WTC11 (cell line): ENCODE measurements at regions not wholly inside any gene's neighbourhood (a gene's known extent, or its start where the extent isn't known, plus 50 kb on each side); places are given as distances from the start of the nearest gene placed in this dataset.

Experiments used
- ATAC-seq: fragments of 200-7000 bp; cut with Tn5 transposase; 2 replicates; pipeline ENCODE4 v1.10.0; 2021; ENCODE audit warnings: mild to moderate bottlenecking, moderate library complexity
- CTCF ChIA-PET: fragments of 300-600 bp; sonication (Branson Sonifier 250); formaldehyde crosslinking; loops from one replicate; lab custom pipeline; 2021; ENCODE audit warnings: antibody characterized with exemption; lab: Charles Lee
- POLR2A ChIA-PET: fragments of 350-600 bp; sonication (Branson Sonifier 250); formaldehyde crosslinking; loops from one replicate; lab custom pipeline; 2021; ENCODE audit warnings: antibody characterized with exemption; lab: Charles Lee
- DNase-seq: peaks from one replicate; pipeline ENCODE4 v3.0.0; 2021; ENCODE audit warnings: low spot score
- H3K27ac Mint-ChIP-seq: 2 replicates; pipeline ENCODE4 v1.8.0; 2021; ENCODE audit warnings: mixed read lengths
- H3K27me3 Mint-ChIP-seq: 2 replicates; pipeline ENCODE4 v1.8.0; 2021; ENCODE audit warnings: low read depth, mild to moderate bottlenecking, moderate library complexity, mixed read lengths
- H3K36me3 Mint-ChIP-seq: 2 replicates; pipeline ENCODE4 v1.8.0; 2021; ENCODE audit warnings: mixed read lengths
- H3K4me1 Mint-ChIP-seq: 2 replicates; pipeline ENCODE4 v1.8.0; 2022; ENCODE audit warnings: mixed read lengths
- H3K4me3 Mint-ChIP-seq: 2 replicates; pipeline ENCODE4 v1.8.0; 2021; ENCODE audit warnings: mild to moderate bottlenecking, moderate library complexity, mixed read lengths
- H3K9me3 Mint-ChIP-seq: 2 replicates; pipeline ENCODE4 v1.8.0; 2021; ENCODE audit warnings: mixed read lengths
- ARID4B ChIP-seq: sonication (generic); formaldehyde crosslinking; IDR thresholded peaks from 2 replicates; pipeline ENCODE4 v1.8.0; 2023; ENCODE audit warnings: missing genetic modification reagents, mild to moderate bottlenecking, borderline replicate concordance
- E2F5 ChIP-seq: sonication (generic); formaldehyde crosslinking; IDR thresholded peaks from 2 replicates; pipeline ENCODE4 v1.8.1; 2022; ENCODE audit warnings: mild to moderate bottlenecking, moderate library complexity, missing genetic modification reagents
- FOXJ3 ChIP-seq: sonication (generic); formaldehyde crosslinking; IDR thresholded peaks from 2 replicates; pipeline ENCODE4 v1.9.0; 2021; ENCODE audit warnings: missing genetic modification reagents, mild to moderate bottlenecking, borderline replicate concordance
- FOXP1 ChIP-seq: sonication (generic); formaldehyde crosslinking; IDR thresholded peaks from 2 replicates; pipeline ENCODE4 v1.8.0; 2022; ENCODE audit warnings: missing genetic modification reagents, mild to moderate bottlenecking, moderate library complexity, borderline replicate concordance
- FOXP4 ChIP-seq: sonication (generic); formaldehyde crosslinking; IDR thresholded peaks from 2 replicates; pipeline ENCODE4 v1.8.0; 2022; ENCODE audit warnings: mild to moderate bottlenecking, missing genetic modification reagents
- GRHL2 ChIP-seq: fragments of 250-450 bp; sonication (Bioruptor Pico); IDR thresholded peaks from 2 replicates; pipeline ENCODE4 v1.8.0; 2022; ENCODE audit warnings: mild to moderate bottlenecking, moderate library complexity; ENCODE audit not compliant: insufficient replicate concordance, severe bottlenecking
- GTF2I ChIP-seq: fragments of 250-450 bp; sonication (Bioruptor Pico); conservative IDR thresholded peaks from 2 replicates; pipeline ENCODE4 v1.4.0; 2021; ENCODE audit warnings: mild to moderate bottlenecking
- HMGA2 ChIP-seq: fragments of 250-450 bp; sonication (Bioruptor Pico); IDR thresholded peaks from 2 replicates; pipeline ENCODE4 v1.4.0; 2021; ENCODE audit warnings: mild to moderate bottlenecking, moderate library complexity
- IRF1 ChIP-seq: sonication (generic); formaldehyde crosslinking; IDR thresholded peaks from 2 replicates; pipeline ENCODE4 v1.8.0; 2023; ENCODE audit warnings: missing genetic modification reagents
- IRF2 ChIP-seq: sonication (generic); formaldehyde crosslinking; IDR thresholded peaks from 2 replicates; pipeline ENCODE4 v1.8.0; 2022; ENCODE audit warnings: low read depth, missing genetic modification reagents, borderline replicate concordance
- JAZF1 ChIP-seq: fragments of 250-450 bp; sonication (Bioruptor Pico); IDR thresholded peaks from 2 replicates; pipeline ENCODE4 v1.9.0; 2021; ENCODE audit warnings: moderate library complexity, mild to moderate bottlenecking, inconsistent platforms
- KAT7 ChIP-seq: sonication (generic); formaldehyde crosslinking; IDR thresholded peaks from 2 replicates; pipeline ENCODE4 v1.8.1; 2023; ENCODE audit warnings: missing genetic modification reagents, mild to moderate bottlenecking, borderline replicate concordance
- NFE2L1 ChIP-seq: sonication (generic); formaldehyde crosslinking; IDR thresholded peaks from 2 replicates; pipeline ENCODE4 v1.8.1; 2023; ENCODE audit warnings: missing genetic modification reagents
- NFYB ChIP-seq: sonication (generic); formaldehyde crosslinking; conservative IDR thresholded peaks from 2 replicates; pipeline ENCODE4 v1.8.0; 2022; ENCODE audit warnings: low read depth, missing genetic modification reagents
- NR1H2 ChIP-seq: sonication (generic); formaldehyde crosslinking; IDR thresholded peaks from 2 replicates; pipeline ENCODE4 v1.9.0; 2021; ENCODE audit warnings: mild to moderate bottlenecking, moderate library complexity, missing genetic modification reagents
- OVOL2 ChIP-seq: fragments of 250-450 bp; sonication (Bioruptor Pico); IDR thresholded peaks from 2 replicates; pipeline ENCODE4 v1.9.0; 2021; ENCODE audit warnings: mild to moderate bottlenecking, borderline replicate concordance
- RORB ChIP-seq: fragments of 250-450 bp; sonication (Bioruptor Pico); IDR thresholded peaks from 2 replicates; pipeline ENCODE4 v1.9.0; 2021; ENCODE audit warnings: mild to moderate bottlenecking
- SMAD3 ChIP-seq: sonication (generic); formaldehyde crosslinking; IDR thresholded peaks from 2 replicates; pipeline ENCODE4 v1.8.0; 2022; ENCODE audit warnings: missing genetic modification reagents, mild to moderate bottlenecking, borderline replicate concordance
- SOX15 ChIP-seq: fragments of 250-450 bp; sonication (Bioruptor Pico); IDR thresholded peaks from 2 replicates; pipeline ENCODE4 v1.9.0; 2021; ENCODE audit warnings: mild to moderate bottlenecking
- ZNF263 ChIP-seq: sonication (generic); formaldehyde crosslinking; IDR thresholded peaks from 2 replicates; pipeline ENCODE4 v1.8.1; 2022; ENCODE audit warnings: low read depth, mild to moderate bottlenecking, moderate library complexity, missing genetic modification reagents
- ZNF317 ChIP-seq: sonication (generic); formaldehyde crosslinking; IDR thresholded peaks from 2 replicates; pipeline ENCODE4 v1.8.1; 2023; ENCODE audit warnings: low read depth, mild to moderate bottlenecking, moderate library complexity, missing genetic modification reagents, borderline replicate concordance
- ZNF423 ChIP-seq: fragments of 250-450 bp; sonication (Bioruptor Pico); IDR thresholded peaks from 2 replicates; pipeline ENCODE4 v2.1.2; 2022; ENCODE audit warnings: mild to moderate bottlenecking, moderate library complexity
- ZNF532 ChIP-seq: fragments of 250-450 bp; sonication (Bioruptor Pico); IDR thresholded peaks from 2 replicates; pipeline ENCODE4 v1.9.0; 2021; ENCODE audit warnings: mild to moderate bottlenecking, borderline replicate concordance

- Mint-ChIP-seq H3K9me3 (peaks cover 14% of the 10 kb centered on the region), H3K4me3 (no peak overlapping the region), H3K36me3 (peaks cover 7% of the 10 kb centered on the region), H3K27ac (no peak overlapping the region), H3K27me3 (no peaks in the 10 kb centered on the region), H3K4me1 (peaks cover 13% of the 10 kb centered on the region)
- ATAC-seq (no peak), DNase-seq (no peak)
- CTCF ChIA-PET, result interaction anchor here (0.5 to 1.5 kb wide), 4 partner anchors 18 to 357 kb away, joined by 3 to 5 read pairs (median 4); no protein-coding TSS in a partner anchor
- POLR2A ChIA-PET, result no interaction called here
- TF ChIP-seq GTF2I (CRISPR knock-in tag) (no peak), ZNF423 (no peak), KAT7 (CRISPR knock-in tag) (no peak), NR1H2 (CRISPR knock-in tag) (no peak), HMGA2 (CRISPR knock-in tag) (no peak), ZNF263 (no peak), ZNF317 (CRISPR knock-in tag) (no peak)
Measured at GRCh38 chr9:7591501-7591900, 208.1 kb downstream of the DMAC1 start.

GRCh38 chr9:7580568-7580967 is 219.0 kb downstream of the DMAC1 start:
- no peak for DNase-seq
- no peaks in the 10 kb centered on the region for H3K27me3 Mint-ChIP-seq
- peaks cover 10% of the 10 kb centered on the region for H3K4me1 Mint-ChIP-seq
- H3K36me3 Mint-ChIP-seq, result peaks cover 6% of the 10 kb centered on the region; the same call in 1 of the 2 replicates
- TF ChIP-seq OVOL2 (CRISPR knock-in tag), result no peak
- no peak for TF ChIP-seq IRF2
- no peak for TF ChIP-seq NFE2L1 (CRISPR knock-in tag)
- TF ChIP-seq SMAD3 (CRISPR knock-in tag), result no peak
- no peak for TF ChIP-seq FOXP4
- TF ChIP-seq GRHL2, result no peak
- no peak for TF ChIP-seq SOX15 (CRISPR knock-in tag)
- no peak for TF ChIP-seq GTF2I (CRISPR knock-in tag)
- no peak for TF ChIP-seq NFYB (CRISPR knock-in tag)
- TF ChIP-seq FOXJ3 (CRISPR knock-in tag), result no peak
- TF ChIP-seq IRF1 (CRISPR knock-in tag), result no peak
- no peak for TF ChIP-seq JAZF1 (CRISPR knock-in tag)
- TF ChIP-seq FOXP1 (CRISPR knock-in tag), result no peak
- no peak for TF ChIP-seq E2F5 (CRISPR knock-in tag)
- TF ChIP-seq RORB (CRISPR knock-in tag), result no peak
- TF ChIP-seq ZNF263, result no peak
- TF ChIP-seq, all 79 proteins: peak for 0
- CTCF ChIA-PET, result no interaction called here
- no peak for ATAC-seq
- Mint-ChIP-seq H3K27ac (no peak overlapping the region), H3K4me3 (no peak overlapping the region), H3K9me3 (peaks cover 19% of the 10 kb centered on the region)
- POLR2A ChIA-PET, result no interaction called here

- Mint-ChIP-seq H3K36me3 (no peaks in the 10 kb centered on the region), H3K27me3 (no peaks in the 10 kb centered on the region), H3K4me1 (peaks cover 10% of the 10 kb centered on the region), H3K27ac (no peak overlapping the region), H3K4me3 (no peak overlapping the region), H3K9me3 (peaks cover 13% of the 10 kb centered on the region)
- ATAC-seq (peak; percentile 86), DNase-seq (no peak)
- POLR2A ChIA-PET, result no interaction called here
- CTCF ChIA-PET, result interaction anchor here (1.0 to 1.3 kb wide), 3 partner anchors 9 to 219 kb away, joined by 3 to 4 read pairs (median 4); no protein-coding TSS in a partner anchor
- TF ChIP-seq ARID4B (CRISPR knock-in tag) (no peak), ZNF532 (CRISPR knock-in tag) (no peak)
Measured at GRCh38 chr9:7579351-7579750, 220.2 kb downstream of the DMAC1 start.
